ENCODE measurements at regions not wholly inside any gene's neighbourhood (a gene's known extent, or its start where the extent isn't known, plus 50 kb on each side); places are given as distances from the start of the nearest gene placed in this dataset.

GRCh38 chr10:128626397-128627000, 500.3 kb upstream of the MKI67 start:
- H3K27me3 ChIP-seq: no peaks in the 10 kb centered on the region
- no peak overlapping the region for H3K27ac ChIP-seq
- no peaks in the 10 kb centered on the region for H3K9me3 ChIP-seq
- no peak overlapping the region for H3K4me3 ChIP-seq
- WGBS, 2 donors: 96% methylated on average over 6 of the region's 6 CpGs
- intact Hi-C loops (cut with DNase I): no loop called here
- H3K36me3 ChIP-seq: no peaks in the 10 kb centered on the region
- H3K4me1 ChIP-seq: peaks cover 0 to 2% (median 0%) of the 10 kb centered on the region in 4 donors
- DNase-seq: no peak
- TF ChIP-seq POLR2A (IDR thresholded peaks at IDR 0.05) (no peak), EP300 (IDR thresholded peaks at IDR 0.05) (no peak), POLR2AphosphoS5 (IDR thresholded peaks at IDR 0.05) (no peak), CTCF (IDR thresholded peaks at IDR 0.05) (no peak)

- no peak for DNase-seq
- WGBS, 2 donors: 85 to 95% methylated on average over 7 of the region's 7 CpGs
- intact Hi-C loops (cut with DNase I): no loop called here
These were observed 501.6 kb upstream of the MKI67 start for GRCh38 chr10:128627811-128628210.

GRCh38 chr10:128628252-128628651, 502.0 kb upstream of the MKI67 start:
- Histone ChIP-seq H3K27ac (no peak overlapping the region), H3K4me3 (no peak overlapping the region), H3K9me3 (no peaks in the 10 kb centered on the region), H3K36me3 (no peaks in the 10 kb centered on the region), H3K27me3 (no peaks in the 10 kb centered on the region), H3K4me1 (peaks cover 0 to 10% (median 3%) of the 10 kb centered on the region in 4 donors)
- 79 to 85% methylated on average over 6 of the region's 6 CpGs for WGBS, 2 donors
- intact Hi-C loops (cut with DNase I): no loop called here
- no peak for DNase-seq
- TF ChIP-seq CTCF (IDR thresholded peaks at IDR 0.05): no peak
- TF ChIP-seq EP300 (IDR thresholded peaks at IDR 0.05): no peak
- TF ChIP-seq POLR2AphosphoS5 (IDR thresholded peaks at IDR 0.05): no peak
- no peak for TF ChIP-seq POLR2A (IDR thresholded peaks at IDR 0.05)

More at GRCh38 chr10:128627811-128628210, 501.6 kb upstream of the MKI67 start:
- H3K4me1 ChIP-seq: peaks cover 0 to 10% (median 3%) of the 10 kb centered on the region in 4 donors
- no peaks in the 10 kb centered on the region for H3K27me3 ChIP-seq
- no peak overlapping the region for H3K4me3 ChIP-seq
- H3K27ac ChIP-seq: no peak overlapping the region
- TF ChIP-seq CTCF (IDR thresholded peaks at IDR 0.05): no peak
- TF ChIP-seq EP300 (IDR thresholded peaks at IDR 0.05): no peak
- TF ChIP-seq POLR2A (IDR thresholded peaks at IDR 0.05): no peak
- TF ChIP-seq POLR2AphosphoS5 (IDR thresholded peaks at IDR 0.05): no peak
- no peaks in the 10 kb centered on the region for H3K9me3 ChIP-seq
- H3K36me3 ChIP-seq: no peaks in the 10 kb centered on the region

GRCh38 chr10:128629111-128630096, 503.2 kb upstream of the MKI67 start:
- H3K27ac ChIP-seq: no peak overlapping the region
- H3K27me3 ChIP-seq: no peaks in the 10 kb centered on the region
- TF ChIP-seq CTCF (IDR thresholded peaks at IDR 0.05) (no peak), POLR2A (IDR thresholded peaks at IDR 0.05) (no peak), EP300 (IDR thresholded peaks at IDR 0.05) (no peak), POLR2AphosphoS5 (IDR thresholded peaks at IDR 0.05) (no peak)
- H3K4me3 ChIP-seq: no peak overlapping the region
- no peak for DNase-seq
- no peaks in the 10 kb centered on the region for H3K36me3 ChIP-seq
- H3K9me3 ChIP-seq: no peaks in the 10 kb centered on the region
- intact Hi-C loops (cut with DNase I): no loop called here
- WGBS, 2 donors: 86 to 88% methylated on average over 17 of the region's 17 CpGs
- peaks cover 0 to 10% (median 3%) of the 10 kb centered on the region in 4 donors for H3K4me1 ChIP-seq

Data from sigmoid colon (tissue), 6 donors.